Liver (tissue), 8 donors: ENCODE measurements at regions not wholly inside any gene's neighbourhood (a gene's known extent, or its start where the extent isn't known, plus 50 kb on each side); places are given as distances from the start of the nearest gene placed in this dataset.

Experiments used
- DNase-seq: peaks from one replicate; pipeline ENCODE4 v3.0.0-alpha.2; 2017; ENCODE audit warnings: low spot score
- H3K27ac ChIP-seq, 2 donors: one replicate each; pipeline ENCODE4 v1.7.0; 2013; ENCODE audit warnings: inconsistent platforms in 2 of 2, low read length in 2 of 2, control low read depth in 1 of 2, low read depth in 1 of 2, mild to moderate bottlenecking in 1 of 2
- H3K27me3 ChIP-seq, 4 donors: one replicate each; pipeline versions ENCODE4 v1.6.1 to v1.7.0; 2013; ENCODE audit warnings: low read length in 3 of 4, inconsistent platforms in 1 of 4, mild to moderate bottlenecking in 1 of 4, moderate library complexity in 1 of 4; ENCODE audit not compliant: control insufficient read depth in 4 of 4, insufficient read depth in 4 of 4
- H3K36me3 ChIP-seq, 4 donors: one replicate each; pipeline versions ENCODE4 v1.6.1 to v1.7.0; 2013; ENCODE audit warnings: low read length in 3 of 4, mild to moderate bottlenecking in 3 of 4, low read depth in 1 of 4, moderate library complexity in 1 of 4; ENCODE audit not compliant: control insufficient read depth in 4 of 4, insufficient read depth in 3 of 4
- H3K4me1 ChIP-seq, 4 donors: one replicate each; pipeline versions ENCODE4 v1.6.1 to v1.7.0; 2013; ENCODE audit warnings: low read length in 3 of 4, mild to moderate bottlenecking in 3 of 4, moderate library complexity in 1 of 4; ENCODE audit not compliant: control insufficient read depth in 4 of 4, insufficient read depth in 4 of 4
- H3K4me3 ChIP-seq, 3 donors: one replicate each; pipeline versions ENCODE4 v1.6.1 to v1.7.0; 2013; ENCODE audit warnings: low read length in 3 of 3, control low read depth in 1 of 3, low read depth in 1 of 3, mild to moderate bottlenecking in 1 of 3
- H3K9ac ChIP-seq, 2 donors: one replicate each; pipeline ENCODE4 v1.7.0; 2013; ENCODE audit warnings: low read length in 2 of 2, mild to moderate bottlenecking in 2 of 2, moderate library complexity in 2 of 2, control low read depth in 1 of 2, low read depth in 1 of 2
- H3K9me3 ChIP-seq, 4 donors: one replicate each; pipeline versions ENCODE4 v1.6.1 to v1.7.0; 2013; ENCODE audit warnings: low read length in 3 of 4; ENCODE audit not compliant: control insufficient read depth in 4 of 4
- EGR1 ChIP-seq, 2 donors: IDR thresholded peaks; 2 replicates each; pipeline ENCODE4 v1.6.1; 2016 to 2018; ENCODE audit warnings: antibody characterized with exemption in 2 of 2, low read depth in 2 of 2
- FOXA1 ChIP-seq: IDR thresholded peaks from 2 replicates; pipeline ENCODE4 v1.6.1; 2016; ENCODE audit warnings: antibody characterized with exemption
- FOXA2 ChIP-seq: IDR thresholded peaks from 2 replicates; pipeline ENCODE4 v1.6.1; 2016; ENCODE audit warnings: antibody characterized with exemption
- GABPA ChIP-seq, 2 donors: IDR thresholded peaks in 1 of 2; conservative IDR thresholded peaks in 1 of 2; 2 replicates each; pipeline ENCODE4 v1.6.1; 2016; ENCODE audit warnings: antibody characterized with exemption in 2 of 2, mild to moderate bottlenecking in 1 of 2, moderate library complexity in 1 of 2
- HNF4A ChIP-seq, 2 donors: conservative IDR thresholded peaks; 2 replicates each; pipeline ENCODE4 v1.6.1; 2016; ENCODE audit warnings: antibody characterized with exemption in 2 of 2, mild to moderate bottlenecking in 2 of 2
- HNF4G ChIP-seq: IDR thresholded peaks from 2 replicates; pipeline ENCODE4 v1.6.1; 2016; ENCODE audit warnings: antibody characterized with exemption
- JUND ChIP-seq, 2 donors: IDR thresholded peaks; 2 replicates each; pipeline ENCODE4 v1.6.1; 2016; ENCODE audit warnings: antibody characterized with exemption in 2 of 2
- NR2F2 ChIP-seq: IDR thresholded peaks from 2 replicates; pipeline ENCODE4 v1.6.1; 2016; ENCODE audit warnings: antibody characterized with exemption
- RAD21 ChIP-seq, 2 donors: IDR thresholded peaks; 2 replicates each; pipeline ENCODE4 v1.6.1; 2016; ENCODE audit warnings: antibody characterized with exemption in 2 of 2, mild to moderate bottlenecking in 2 of 2
- RXRA ChIP-seq, 2 donors: IDR thresholded peaks; 2 replicates each; pipeline ENCODE4 v1.6.1; 2017 to 2018; ENCODE audit warnings: antibody characterized with exemption in 2 of 2, mild to moderate bottlenecking in 1 of 2
- SP1 ChIP-seq: IDR thresholded peaks from 2 replicates; pipeline ENCODE4 v1.6.1; 2018; ENCODE audit warnings: antibody characterized with exemption, mild to moderate bottlenecking
- TAF1 ChIP-seq: conservative IDR thresholded peaks from 2 replicates; pipeline ENCODE4 v1.6.1; 2016; ENCODE audit warnings: antibody characterized with exemption, mild to moderate bottlenecking
- YY1 ChIP-seq: IDR thresholded peaks from 2 replicates; pipeline ENCODE4 v1.6.1; 2016; ENCODE audit warnings: antibody characterized with exemption, mild to moderate bottlenecking
- WGBS: extraction: QIAGEN DNeasy Blood & Tissue Kit; methylation state at CpG from one replicate; pipeline ENCODE4 v1.1.7; 2013; 5-methylcytosine and 5-hydroxymethylcytosine counted together
- TF ChIP-seq, protein P1 (sequence below): IDR thresholded peaks from 2 replicates; pipeline ENCODE4 v1.6.1; 2016; ENCODE audit warnings: antibody characterized with exemption, mild to moderate bottlenecking
- TF ChIP-seq, protein P2 (sequence below): IDR thresholded peaks from 2 replicates; pipeline ENCODE4 v1.6.1; 2016; ENCODE audit warnings: antibody characterized with exemption
- TF ChIP-seq, protein P3 (sequence below): fragments of 150-350 bp; IDR thresholded peaks from 2 replicates; pipeline ENCODE4 v1.5.1; 2017; ENCODE audit warnings: improper control_type of control experiment, low read depth, low read length; ENCODE audit not compliant: missing input control
- TF ChIP-seq, protein P4 (sequence below): IDR thresholded peaks from 2 replicates; pipeline ENCODE4 v1.6.1; 2016; ENCODE audit warnings: antibody characterized with exemption
- donor health status: healthy.
- donor health status: healthy.
- donor health status: healthy.
- donor health status: healthy.
- donor health status: healthy.

DNA sequence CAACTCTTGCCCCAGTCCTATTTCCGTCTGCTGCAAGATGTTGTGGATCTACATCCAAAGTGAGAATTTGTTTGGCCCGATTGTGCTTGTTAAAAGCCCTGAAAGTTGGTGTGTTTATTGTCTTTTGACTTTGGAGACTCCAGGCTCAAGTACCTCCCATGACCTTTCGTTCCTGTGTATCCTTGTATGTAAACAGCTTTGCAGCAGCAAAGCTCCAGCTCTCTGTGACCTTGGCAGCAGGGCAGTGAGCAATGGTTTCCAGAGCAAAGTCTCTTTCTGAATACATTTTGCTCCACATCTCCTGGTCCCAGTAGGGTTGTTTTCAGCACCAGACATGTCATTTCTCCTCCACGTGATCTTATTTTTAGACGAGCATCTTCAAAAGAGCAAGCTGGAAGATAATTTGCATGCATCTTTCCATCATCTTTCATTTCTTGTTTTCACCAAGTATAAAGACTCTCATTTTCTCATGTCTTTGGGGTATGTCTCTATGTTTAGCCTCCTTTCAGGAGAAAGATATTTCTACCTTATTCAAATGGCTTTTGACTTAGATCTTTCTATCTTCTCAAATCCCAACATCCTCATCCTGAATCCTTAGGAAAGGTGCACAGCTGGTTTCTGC, 68.1 kb upstream of the ERCC6L2 start:
- H3K4me1 ChIP-seq = peaks cover 0 to 11% (median 2%) of the 10 kb centered on the region in 4 donors
- no peak for TF ChIP-seq EGR1 (IDR thresholded peaks at IDR 0.05; ENCODE audit: low read depth in 2 of 2)
- TF ChIP-seq RXRA (IDR thresholded peaks at IDR 0.05) = peak; percentile 61 to 69
- TF ChIP-seq RAD21 (IDR thresholded peaks at IDR 0.05) = peak in 1 of 2 donors; percentile 40
- TF ChIP-seq TAF1 = no peak
- TF ChIP-seq, protein P1, sequence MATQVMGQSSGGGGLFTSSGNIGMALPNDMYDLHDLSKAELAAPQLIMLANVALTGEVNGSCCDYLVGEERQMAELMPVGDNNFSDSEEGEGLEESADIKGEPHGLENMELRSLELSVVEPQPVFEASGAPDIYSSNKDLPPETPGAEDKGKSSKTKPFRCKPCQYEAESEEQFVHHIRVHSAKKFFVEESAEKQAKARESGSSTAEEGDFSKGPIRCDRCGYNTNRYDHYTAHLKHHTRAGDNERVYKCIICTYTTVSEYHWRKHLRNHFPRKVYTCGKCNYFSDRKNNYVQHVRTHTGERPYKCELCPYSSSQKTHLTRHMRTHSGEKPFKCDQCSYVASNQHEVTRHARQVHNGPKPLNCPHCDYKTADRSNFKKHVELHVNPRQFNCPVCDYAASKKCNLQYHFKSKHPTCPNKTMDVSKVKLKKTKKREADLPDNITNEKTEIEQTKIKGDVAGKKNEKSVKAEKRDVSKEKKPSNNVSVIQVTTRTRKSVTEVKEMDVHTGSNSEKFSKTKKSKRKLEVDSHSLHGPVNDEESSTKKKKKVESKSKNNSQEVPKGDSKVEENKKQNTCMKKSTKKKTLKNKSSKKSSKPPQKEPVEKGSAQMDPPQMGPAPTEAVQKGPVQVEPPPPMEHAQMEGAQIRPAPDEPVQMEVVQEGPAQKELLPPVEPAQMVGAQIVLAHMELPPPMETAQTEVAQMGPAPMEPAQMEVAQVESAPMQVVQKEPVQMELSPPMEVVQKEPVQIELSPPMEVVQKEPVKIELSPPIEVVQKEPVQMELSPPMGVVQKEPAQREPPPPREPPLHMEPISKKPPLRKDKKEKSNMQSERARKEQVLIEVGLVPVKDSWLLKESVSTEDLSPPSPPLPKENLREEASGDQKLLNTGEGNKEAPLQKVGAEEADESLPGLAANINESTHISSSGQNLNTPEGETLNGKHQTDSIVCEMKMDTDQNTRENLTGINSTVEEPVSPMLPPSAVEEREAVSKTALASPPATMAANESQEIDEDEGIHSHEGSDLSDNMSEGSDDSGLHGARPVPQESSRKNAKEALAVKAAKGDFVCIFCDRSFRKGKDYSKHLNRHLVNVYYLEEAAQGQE = no peak
- TF ChIP-seq HNF4A (conservative IDR thresholded peaks at IDR 0.05) = peak; percentile 62 to 67
- TF ChIP-seq YY1 = no peak
- TF ChIP-seq, protein P2, sequence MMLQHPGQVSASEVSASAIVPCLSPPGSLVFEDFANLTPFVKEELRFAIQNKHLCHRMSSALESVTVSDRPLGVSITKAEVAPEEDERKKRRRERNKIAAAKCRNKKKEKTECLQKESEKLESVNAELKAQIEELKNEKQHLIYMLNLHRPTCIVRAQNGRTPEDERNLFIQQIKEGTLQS = no peak
- TF ChIP-seq JUND (IDR thresholded peaks at IDR 0.05) = peak; percentile 35 to 40
- peak; percentile 96 for TF ChIP-seq NR2F2
- TF ChIP-seq, protein P3, sequence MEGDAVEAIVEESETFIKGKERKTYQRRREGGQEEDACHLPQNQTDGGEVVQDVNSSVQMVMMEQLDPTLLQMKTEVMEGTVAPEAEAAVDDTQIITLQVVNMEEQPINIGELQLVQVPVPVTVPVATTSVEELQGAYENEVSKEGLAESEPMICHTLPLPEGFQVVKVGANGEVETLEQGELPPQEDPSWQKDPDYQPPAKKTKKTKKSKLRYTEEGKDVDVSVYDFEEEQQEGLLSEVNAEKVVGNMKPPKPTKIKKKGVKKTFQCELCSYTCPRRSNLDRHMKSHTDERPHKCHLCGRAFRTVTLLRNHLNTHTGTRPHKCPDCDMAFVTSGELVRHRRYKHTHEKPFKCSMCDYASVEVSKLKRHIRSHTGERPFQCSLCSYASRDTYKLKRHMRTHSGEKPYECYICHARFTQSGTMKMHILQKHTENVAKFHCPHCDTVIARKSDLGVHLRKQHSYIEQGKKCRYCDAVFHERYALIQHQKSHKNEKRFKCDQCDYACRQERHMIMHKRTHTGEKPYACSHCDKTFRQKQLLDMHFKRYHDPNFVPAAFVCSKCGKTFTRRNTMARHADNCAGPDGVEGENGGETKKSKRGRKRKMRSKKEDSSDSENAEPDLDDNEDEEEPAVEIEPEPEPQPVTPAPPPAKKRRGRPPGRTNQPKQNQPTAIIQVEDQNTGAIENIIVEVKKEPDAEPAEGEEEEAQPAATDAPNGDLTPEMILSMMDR = no peak
- TF ChIP-seq, protein P4, sequence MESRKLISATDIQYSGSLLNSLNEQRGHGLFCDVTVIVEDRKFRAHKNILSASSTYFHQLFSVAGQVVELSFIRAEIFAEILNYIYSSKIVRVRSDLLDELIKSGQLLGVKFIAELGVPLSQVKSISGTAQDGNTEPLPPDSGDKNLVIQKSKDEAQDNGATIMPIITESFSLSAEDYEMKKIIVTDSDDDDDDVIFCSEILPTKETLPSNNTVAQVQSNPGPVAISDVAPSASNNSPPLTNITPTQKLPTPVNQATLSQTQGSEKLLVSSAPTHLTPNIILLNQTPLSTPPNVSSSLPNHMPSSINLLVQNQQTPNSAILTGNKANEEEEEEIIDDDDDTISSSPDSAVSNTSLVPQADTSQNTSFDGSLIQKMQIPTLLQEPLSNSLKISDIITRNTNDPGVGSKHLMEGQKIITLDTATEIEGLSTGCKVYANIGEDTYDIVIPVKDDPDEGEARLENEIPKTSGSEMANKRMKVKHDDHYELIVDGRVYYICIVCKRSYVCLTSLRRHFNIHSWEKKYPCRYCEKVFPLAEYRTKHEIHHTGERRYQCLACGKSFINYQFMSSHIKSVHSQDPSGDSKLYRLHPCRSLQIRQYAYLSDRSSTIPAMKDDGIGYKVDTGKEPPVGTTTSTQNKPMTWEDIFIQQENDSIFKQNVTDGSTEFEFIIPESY = no peak
- no peak for TF ChIP-seq FOXA2
- peak; percentile 58 for TF ChIP-seq SP1
- no peak for TF ChIP-seq FOXA1
- H3K36me3 ChIP-seq = no peaks in the 10 kb centered on the region
- H3K9me3 ChIP-seq = no peaks in the 10 kb centered on the region
- no peak overlapping the region for H3K9ac ChIP-seq
- WGBS = 43% methylated on average over 5 of the region's 5 CpGs
- H3K4me3 ChIP-seq = no peak overlapping the region
- DNase-seq = no peak
- no peak overlapping the region for H3K27ac ChIP-seq
- H3K27me3 ChIP-seq = no peaks in the 10 kb centered on the region

DNA sequence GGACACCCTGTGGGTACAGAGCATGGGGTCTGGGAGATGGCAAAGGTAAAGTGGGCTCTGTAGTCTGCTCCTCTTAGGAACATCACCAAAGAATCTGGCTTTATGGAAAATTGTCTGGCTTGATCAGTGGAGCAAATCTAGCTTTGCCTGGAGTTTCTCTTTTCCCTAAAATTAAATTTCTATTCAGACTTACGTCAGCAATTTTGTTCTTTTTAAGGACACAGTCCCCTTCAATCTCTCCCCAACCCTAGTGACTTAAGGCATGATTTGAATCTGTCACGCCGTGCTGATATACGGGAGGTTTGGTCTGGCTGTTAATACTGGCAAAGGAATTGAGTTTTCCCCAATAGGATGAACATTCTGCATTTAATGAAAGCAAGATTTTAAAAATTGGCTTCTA, 72.3 kb upstream of the ERCC6L2 start:
- H3K4me3 ChIP-seq = no peak overlapping the region
- no peak overlapping the region for H3K27ac ChIP-seq
- no peaks in the 10 kb centered on the region for H3K9me3 ChIP-seq
- 95% methylated on average over 4 of the region's 4 CpGs for WGBS
- no peaks in the 10 kb centered on the region for H3K36me3 ChIP-seq
- no peak overlapping the region for H3K9ac ChIP-seq
- H3K27me3 ChIP-seq = peaks cover 0 to 3% (median 0%) of the 10 kb centered on the region in 4 donors
- peaks cover 0 to 11% (median 2%) of the 10 kb centered on the region in 4 donors for H3K4me1 ChIP-seq
- no peak for DNase-seq
- TF ChIP-seq HNF4G = no peak
- TF ChIP-seq NR2F2 = no peak
- TF ChIP-seq, protein P4 = no peak
- no peak for TF ChIP-seq RAD21 (IDR thresholded peaks at IDR 0.05)
- TF ChIP-seq SP1 = no peak
- no peak for TF ChIP-seq TAF1
- TF ChIP-seq, protein P3 = no peak
- no peak for TF ChIP-seq YY1
- TF ChIP-seq EGR1 (IDR thresholded peaks at IDR 0.05; ENCODE audit: low read depth in 2 of 2) = no peak
- TF ChIP-seq, protein P2 = no peak
- no peak for TF ChIP-seq GABPA (IDR thresholded peaks at IDR 0.05 in 1 of 2, conservative IDR thresholded peaks at IDR 0.05 in 1 of 2)
- no peak for TF ChIP-seq RXRA (IDR thresholded peaks at IDR 0.05)
- no peak for TF ChIP-seq FOXA2
- no peak for TF ChIP-seq FOXA1
